Mesothelial cell of epicardium (in vitro differentiated cells): ENCODE measurements at regions not wholly inside any gene's neighbourhood (a gene's known extent, or its start where the extent isn't known, plus 50 kb on each side); places are given as distances from the start of the nearest gene placed in this dataset.
A peak's percentile ranks its signal among the peaks of the same experiment; 100 is the strongest.

Source experiments
- DNase-seq, 2 experiments: peaks; one replicate each; pipeline ENCODE4 v3.0.0; 2021; ENCODE audit warnings: low spot score in 2 of 2; ENCODE audit not compliant: unreplicated experiment in 2 of 2
- H3K27ac Mint-ChIP-seq: 2 replicates; pipeline ENCODE4 v1.8.0; 2021; ENCODE audit warnings: mixed read lengths
- H3K27me3 Mint-ChIP-seq: 2 replicates; pipeline ENCODE4 v1.8.0; 2021; ENCODE audit warnings: low read depth, mixed read lengths
- H3K36me3 Mint-ChIP-seq: 2 replicates; pipeline ENCODE4 v1.8.0; 2021; ENCODE audit warnings: mixed read lengths
- H3K4me1 Mint-ChIP-seq: 2 replicates; pipeline ENCODE4 v1.8.0; 2021; ENCODE audit warnings: mixed read lengths
- H3K4me3 Mint-ChIP-seq: 2 replicates; pipeline ENCODE4 v1.8.0; 2021; ENCODE audit warnings: mild to moderate bottlenecking, moderate library complexity, mixed read lengths
- H3K9me3 Mint-ChIP-seq: 2 replicates; pipeline ENCODE4 v1.8.0; 2021; ENCODE audit warnings: mixed read lengths
- TF ChIP-seq, protein P1 (sequence below): fragments of 200-600 bp; sonication (generic); IDR thresholded peaks from one replicate; pipeline ENCODE4 v1.5.0; 2021; ENCODE audit warnings: antibody characterized with exemption; ENCODE audit not compliant: unreplicated experiment

DNA sequence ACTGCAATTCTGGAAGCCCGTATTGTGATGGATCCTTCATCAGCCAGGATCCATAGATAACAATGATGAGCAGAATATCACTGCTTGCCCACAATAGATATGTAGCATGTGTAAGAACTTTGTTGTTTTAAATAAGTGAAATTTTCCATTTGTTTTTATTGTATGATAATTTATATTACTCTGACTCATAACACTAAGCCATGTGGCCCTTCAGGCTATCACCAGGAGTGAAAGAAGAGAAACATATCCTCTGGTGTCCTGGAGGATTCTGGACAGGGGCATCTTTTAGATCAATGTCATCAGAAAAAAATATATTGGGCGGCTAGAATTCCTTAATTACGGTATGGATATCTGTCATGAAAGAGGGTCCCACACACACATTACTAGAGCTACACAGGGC, 167.5 kb downstream of the SLC6A15 start:
- no peak overlapping the region for H3K4me3 Mint-ChIP-seq
- DNase-seq: no peak
- TF ChIP-seq, protein P1, sequence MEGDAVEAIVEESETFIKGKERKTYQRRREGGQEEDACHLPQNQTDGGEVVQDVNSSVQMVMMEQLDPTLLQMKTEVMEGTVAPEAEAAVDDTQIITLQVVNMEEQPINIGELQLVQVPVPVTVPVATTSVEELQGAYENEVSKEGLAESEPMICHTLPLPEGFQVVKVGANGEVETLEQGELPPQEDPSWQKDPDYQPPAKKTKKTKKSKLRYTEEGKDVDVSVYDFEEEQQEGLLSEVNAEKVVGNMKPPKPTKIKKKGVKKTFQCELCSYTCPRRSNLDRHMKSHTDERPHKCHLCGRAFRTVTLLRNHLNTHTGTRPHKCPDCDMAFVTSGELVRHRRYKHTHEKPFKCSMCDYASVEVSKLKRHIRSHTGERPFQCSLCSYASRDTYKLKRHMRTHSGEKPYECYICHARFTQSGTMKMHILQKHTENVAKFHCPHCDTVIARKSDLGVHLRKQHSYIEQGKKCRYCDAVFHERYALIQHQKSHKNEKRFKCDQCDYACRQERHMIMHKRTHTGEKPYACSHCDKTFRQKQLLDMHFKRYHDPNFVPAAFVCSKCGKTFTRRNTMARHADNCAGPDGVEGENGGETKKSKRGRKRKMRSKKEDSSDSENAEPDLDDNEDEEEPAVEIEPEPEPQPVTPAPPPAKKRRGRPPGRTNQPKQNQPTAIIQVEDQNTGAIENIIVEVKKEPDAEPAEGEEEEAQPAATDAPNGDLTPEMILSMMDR: no peak
- peaks cover 17% of the 10 kb centered on the region for H3K4me1 Mint-ChIP-seq
- H3K27ac Mint-ChIP-seq: no peak overlapping the region
- H3K27me3 Mint-ChIP-seq: no peaks in the 10 kb centered on the region
- peaks cover 8% of the 10 kb centered on the region for H3K9me3 Mint-ChIP-seq
- no peaks in the 10 kb centered on the region for H3K36me3 Mint-ChIP-seq

DNA sequence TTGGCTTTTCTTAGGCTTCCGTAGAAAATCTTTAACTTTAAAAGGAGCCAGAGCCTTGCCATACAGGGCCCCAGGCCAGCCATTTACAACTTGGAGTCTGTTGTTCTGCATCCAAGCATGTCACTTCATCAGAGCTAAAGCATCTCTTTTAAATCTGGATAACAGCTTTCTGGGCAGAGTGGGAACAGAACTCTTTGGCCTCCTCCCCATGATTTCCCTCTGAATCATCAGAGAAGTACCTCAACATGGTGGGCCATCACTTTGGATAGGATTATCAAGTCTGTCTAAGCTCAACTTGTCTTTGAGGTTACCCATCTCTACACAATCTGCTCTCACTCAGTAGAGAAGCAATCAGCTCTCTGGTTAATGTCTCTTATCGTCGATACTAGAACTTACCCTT, 170.9 kb downstream of the SLC6A15 start:
- H3K27me3 Mint-ChIP-seq: no peaks in the 10 kb centered on the region
- no peak overlapping the region for H3K27ac Mint-ChIP-seq
- H3K9me3 Mint-ChIP-seq: peaks cover 8% of the 10 kb centered on the region
- H3K36me3 Mint-ChIP-seq: no peaks in the 10 kb centered on the region
- H3K4me3 Mint-ChIP-seq: no peak overlapping the region
- TF ChIP-seq, protein P1: no peak
- peaks cover 30% of the 10 kb centered on the region for H3K4me1 Mint-ChIP-seq
- no peak for DNase-seq

DNA sequence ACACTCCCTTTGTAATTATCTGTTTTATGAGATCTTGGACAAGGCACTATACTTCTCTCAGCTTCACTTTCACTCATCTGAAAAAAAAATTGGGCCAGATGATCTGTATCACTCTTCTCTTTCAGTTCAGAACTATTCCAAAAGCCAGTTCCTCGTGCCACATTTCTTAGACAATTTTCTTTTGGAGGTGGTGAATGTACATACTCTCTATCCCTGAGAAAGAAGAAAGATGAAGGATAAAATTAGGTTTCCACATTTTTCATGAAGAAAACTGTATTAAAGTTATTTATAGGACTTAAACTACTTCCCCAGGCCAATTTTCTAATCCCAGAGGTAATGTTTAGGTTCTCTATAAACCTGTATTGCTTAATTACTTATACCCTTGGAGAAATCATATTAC, 171.6 kb downstream of the SLC6A15 start:
- Mint-ChIP-seq H3K4me1 (peaks cover 30% of the 10 kb centered on the region), H3K4me3 (no peak overlapping the region), H3K36me3 (peaks cover 4% of the 10 kb centered on the region), H3K27ac (no peak overlapping the region), H3K9me3 (peaks cover 8% of the 10 kb centered on the region), H3K27me3 (no peaks in the 10 kb centered on the region)
- TF ChIP-seq, protein P1: no peak
- DNase-seq: no peak

DNA sequence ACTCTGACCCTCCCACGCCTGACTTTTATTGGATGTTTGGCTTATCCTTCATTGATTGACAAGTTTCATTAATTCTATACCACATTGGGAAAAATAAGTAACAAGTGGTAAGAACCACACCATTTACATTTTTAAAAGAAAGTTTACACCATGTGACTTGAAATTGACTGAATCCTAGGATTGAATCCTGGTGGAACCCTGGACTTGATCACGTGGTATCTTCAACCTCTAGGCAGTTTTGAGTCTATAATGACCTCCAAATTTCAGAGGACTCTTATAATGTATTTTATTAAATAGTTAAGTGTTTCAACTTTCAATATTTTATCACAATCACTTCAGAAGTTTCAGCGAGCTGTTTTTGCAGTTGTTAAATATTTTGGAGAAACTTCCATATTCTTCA, 172.0 kb downstream of the SLC6A15 start:
- TF ChIP-seq, protein P1: no peak
- H3K4me3 Mint-ChIP-seq: no peak overlapping the region
- no peak overlapping the region for H3K27ac Mint-ChIP-seq
- peaks cover 4% of the 10 kb centered on the region for H3K36me3 Mint-ChIP-seq
- peaks cover 30% of the 10 kb centered on the region for H3K4me1 Mint-ChIP-seq
- peaks cover 5% of the 10 kb centered on the region for H3K9me3 Mint-ChIP-seq
- no peaks in the 10 kb centered on the region for H3K27me3 Mint-ChIP-seq
- DNase-seq: no peak

GRCh38 chr12:84738481-84738972, 174.1 kb downstream of the SLC6A15 start:
- Mint-ChIP-seq H3K4me3 (no peak overlapping the region), H3K36me3 (peaks cover 7% of the 10 kb centered on the region), H3K27ac (peak overlapping the region; percentile 90), H3K4me1 (peaks cover 28% of the 10 kb centered on the region), H3K27me3 (no peaks in the 10 kb centered on the region), H3K9me3 (peaks cover 14% of the 10 kb centered on the region)
- TF ChIP-seq, protein P1: no peak
- no peak for DNase-seq

DNA sequence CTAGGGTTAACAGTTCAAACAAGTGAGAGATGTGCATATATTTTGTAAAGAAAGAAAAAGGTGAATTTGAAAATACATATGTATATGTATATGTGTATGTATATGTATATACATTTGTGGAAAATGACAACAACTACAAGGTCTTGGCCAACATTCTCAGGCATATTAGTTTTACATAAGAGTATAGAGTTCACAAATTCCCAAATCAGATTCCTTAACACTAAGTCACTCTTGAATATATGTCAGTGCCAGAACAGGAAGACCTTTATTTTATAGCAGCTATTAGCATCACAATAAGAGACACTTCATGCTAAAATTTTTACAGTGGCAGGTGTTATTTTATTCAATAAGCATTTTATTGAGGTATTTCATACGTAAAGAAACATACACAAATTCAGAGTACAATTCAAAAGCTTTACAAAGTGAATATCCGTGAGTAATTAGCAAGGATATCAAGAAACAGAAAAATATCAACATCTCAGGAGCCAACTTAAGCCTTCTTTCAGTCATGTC, 179.7 kb downstream of the SLC6A15 start:
- peaks cover 31% of the 10 kb centered on the region for H3K4me1 Mint-ChIP-seq
- TF ChIP-seq, protein P1: no peak
- no peaks in the 10 kb centered on the region for H3K27me3 Mint-ChIP-seq
- H3K4me3 Mint-ChIP-seq: no peak overlapping the region
- H3K9me3 Mint-ChIP-seq: peaks cover 14% of the 10 kb centered on the region
- no peak for DNase-seq
- peaks cover 7% of the 10 kb centered on the region for H3K36me3 Mint-ChIP-seq
- no peak overlapping the region for H3K27ac Mint-ChIP-seq
